Peyer's patch (tissue), 4 donors: ENCODE measurements at regions not wholly inside any gene's neighbourhood (a gene's known extent, or its start where the extent isn't known, plus 50 kb on each side); places are given as distances from the start of the nearest gene placed in this dataset.

ENCODE experiments used
- POLR2A ChIP-seq, 2 donors: fragments of 450-650 bp; IDR thresholded peaks; one replicate each; pipeline ENCODE4 v1.5.1; 2017; ENCODE audit warnings: antibody characterized with exemption in 2 of 2, mild to moderate bottlenecking in 2 of 2, moderate library complexity in 2 of 2
- TF ChIP-seq, protein P1 (sequence below), 6 experiments: fragments of 450-650 bp in 4 of 6; fragments of 200-600 bp in 2 of 6; sonication (generic) in 1 of 6; IDR thresholded peaks; one replicate each; pipeline ENCODE4 v1.5.1; 2017 to 2019; ENCODE audit warnings: antibody characterized with exemption in 6 of 6, mild to moderate bottlenecking in 3 of 6, moderate library complexity in 1 of 6

DNA sequence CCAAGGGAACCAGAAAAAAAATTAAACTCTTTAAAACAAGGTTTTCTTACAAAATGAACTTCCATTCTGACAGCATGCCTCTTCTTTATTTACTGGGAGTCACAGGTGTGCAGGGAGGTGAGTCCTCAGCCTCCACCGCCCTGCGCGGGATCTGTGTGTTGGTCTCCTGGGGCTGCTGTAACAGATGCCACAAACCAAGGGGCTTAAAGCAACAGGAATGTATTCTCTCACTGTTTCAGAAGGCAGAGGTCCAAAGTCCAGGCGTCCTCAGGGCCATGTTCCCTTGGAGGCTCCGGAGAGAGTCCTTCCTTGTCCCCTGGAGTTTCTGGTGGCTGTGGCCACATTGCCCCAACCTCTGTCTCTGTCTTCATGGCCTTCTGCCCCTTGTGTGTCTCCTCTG lies 123.6 kb upstream of the C1orf174 start:
- TF ChIP-seq, protein P1, sequence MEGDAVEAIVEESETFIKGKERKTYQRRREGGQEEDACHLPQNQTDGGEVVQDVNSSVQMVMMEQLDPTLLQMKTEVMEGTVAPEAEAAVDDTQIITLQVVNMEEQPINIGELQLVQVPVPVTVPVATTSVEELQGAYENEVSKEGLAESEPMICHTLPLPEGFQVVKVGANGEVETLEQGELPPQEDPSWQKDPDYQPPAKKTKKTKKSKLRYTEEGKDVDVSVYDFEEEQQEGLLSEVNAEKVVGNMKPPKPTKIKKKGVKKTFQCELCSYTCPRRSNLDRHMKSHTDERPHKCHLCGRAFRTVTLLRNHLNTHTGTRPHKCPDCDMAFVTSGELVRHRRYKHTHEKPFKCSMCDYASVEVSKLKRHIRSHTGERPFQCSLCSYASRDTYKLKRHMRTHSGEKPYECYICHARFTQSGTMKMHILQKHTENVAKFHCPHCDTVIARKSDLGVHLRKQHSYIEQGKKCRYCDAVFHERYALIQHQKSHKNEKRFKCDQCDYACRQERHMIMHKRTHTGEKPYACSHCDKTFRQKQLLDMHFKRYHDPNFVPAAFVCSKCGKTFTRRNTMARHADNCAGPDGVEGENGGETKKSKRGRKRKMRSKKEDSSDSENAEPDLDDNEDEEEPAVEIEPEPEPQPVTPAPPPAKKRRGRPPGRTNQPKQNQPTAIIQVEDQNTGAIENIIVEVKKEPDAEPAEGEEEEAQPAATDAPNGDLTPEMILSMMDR (IDR thresholded peaks at IDR 0.05), result no peak
- no peak for TF ChIP-seq POLR2A (IDR thresholded peaks at IDR 0.05)
